ENCODE measurements at regions not wholly inside any gene's neighbourhood (a gene's known extent, or its start where the extent isn't known, plus 50 kb on each side); places are given as distances from the start of the nearest gene placed in this dataset.
"Not testable (repeated sequence)": the region's sequence is repeated elsewhere in the genome, so short reads cannot be mapped to it uniquely, and the experiment has no call there.

DNA sequence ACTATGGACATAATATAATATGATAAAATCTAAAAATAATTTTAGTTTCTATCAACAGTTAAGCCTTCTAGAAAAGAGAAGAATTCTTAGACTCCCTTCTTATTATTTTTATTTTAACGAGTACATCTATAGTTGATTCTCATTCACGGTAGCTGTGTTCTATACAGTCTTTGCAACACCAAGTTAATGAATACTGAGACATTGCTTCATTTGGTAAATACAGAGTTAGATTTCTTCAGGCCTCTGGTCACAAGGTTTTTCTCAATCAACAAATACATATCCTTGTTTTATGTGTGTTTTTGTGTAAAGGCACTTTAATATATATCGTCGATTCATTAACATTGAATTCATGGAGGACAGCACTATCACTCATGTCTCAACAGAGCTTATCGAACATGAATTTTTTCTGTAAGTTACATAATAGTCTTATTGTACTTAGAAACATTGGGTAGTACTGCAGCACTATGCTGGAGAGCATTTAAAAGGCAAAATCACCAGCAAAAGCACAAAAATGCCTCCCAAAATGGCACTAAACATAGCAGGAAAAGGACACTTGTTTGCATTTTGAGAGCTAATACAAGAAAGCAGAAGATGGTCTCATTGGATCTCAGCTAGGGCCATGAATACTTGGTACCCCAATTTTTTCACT lies 239.0 kb downstream of the FGF10 start:
- Mint-ChIP-seq H3K27me3 (no peaks in the 10 kb centered on the region), H3K9me3 (peaks cover 10% of the 10 kb centered on the region), H3K4me3 (no peak overlapping the region), H3K27ac (no peak overlapping the region), H3K36me3 (ENCODE audit: low read depth) (no peaks in the 10 kb centered on the region), H3K4me1 (ENCODE audit: low read depth) (no peaks in the 10 kb centered on the region)
- ChIA-PET POLR2A (no interaction called here), CTCF (no interaction called here)
- Histone ChIP-seq H3K4me1 (ENCODE audit: insufficient read depth, low read length) (no peaks in the 10 kb centered on the region), H3K36me3 (ENCODE audit: insufficient read depth, low read length) (no peaks in the 10 kb centered on the region), H3K9me3 (ENCODE audit: control insufficient read depth in 1 of 2, insufficient read depth in 1 of 2, low read length in 2 of 2) (peaks cover 0 to 11% of the 10 kb centered on the region in 2 experiments), H3K27me3 (ENCODE audit: control insufficient read depth in 1 of 2, insufficient read depth in 2 of 2, low read length in 2 of 2) (no peaks in the 10 kb centered on the region), H3K27ac (ENCODE audit: low read depth in 1 of 2, low read length in 2 of 2) (no peak overlapping the region), H3K4me3 (ENCODE audit: low read length) (no peak overlapping the region)
- TF ChIP-seq, protein P1, sequence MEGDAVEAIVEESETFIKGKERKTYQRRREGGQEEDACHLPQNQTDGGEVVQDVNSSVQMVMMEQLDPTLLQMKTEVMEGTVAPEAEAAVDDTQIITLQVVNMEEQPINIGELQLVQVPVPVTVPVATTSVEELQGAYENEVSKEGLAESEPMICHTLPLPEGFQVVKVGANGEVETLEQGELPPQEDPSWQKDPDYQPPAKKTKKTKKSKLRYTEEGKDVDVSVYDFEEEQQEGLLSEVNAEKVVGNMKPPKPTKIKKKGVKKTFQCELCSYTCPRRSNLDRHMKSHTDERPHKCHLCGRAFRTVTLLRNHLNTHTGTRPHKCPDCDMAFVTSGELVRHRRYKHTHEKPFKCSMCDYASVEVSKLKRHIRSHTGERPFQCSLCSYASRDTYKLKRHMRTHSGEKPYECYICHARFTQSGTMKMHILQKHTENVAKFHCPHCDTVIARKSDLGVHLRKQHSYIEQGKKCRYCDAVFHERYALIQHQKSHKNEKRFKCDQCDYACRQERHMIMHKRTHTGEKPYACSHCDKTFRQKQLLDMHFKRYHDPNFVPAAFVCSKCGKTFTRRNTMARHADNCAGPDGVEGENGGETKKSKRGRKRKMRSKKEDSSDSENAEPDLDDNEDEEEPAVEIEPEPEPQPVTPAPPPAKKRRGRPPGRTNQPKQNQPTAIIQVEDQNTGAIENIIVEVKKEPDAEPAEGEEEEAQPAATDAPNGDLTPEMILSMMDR (IDR thresholded peaks at IDR 0.05): no peak
- DNase-seq (no peak), ATAC-seq (ENCODE audit: poor library complexity) (no peak)
- intact Hi-C loops (cut with DNase I, micrococcal nuclease): no loop called here

DNA sequence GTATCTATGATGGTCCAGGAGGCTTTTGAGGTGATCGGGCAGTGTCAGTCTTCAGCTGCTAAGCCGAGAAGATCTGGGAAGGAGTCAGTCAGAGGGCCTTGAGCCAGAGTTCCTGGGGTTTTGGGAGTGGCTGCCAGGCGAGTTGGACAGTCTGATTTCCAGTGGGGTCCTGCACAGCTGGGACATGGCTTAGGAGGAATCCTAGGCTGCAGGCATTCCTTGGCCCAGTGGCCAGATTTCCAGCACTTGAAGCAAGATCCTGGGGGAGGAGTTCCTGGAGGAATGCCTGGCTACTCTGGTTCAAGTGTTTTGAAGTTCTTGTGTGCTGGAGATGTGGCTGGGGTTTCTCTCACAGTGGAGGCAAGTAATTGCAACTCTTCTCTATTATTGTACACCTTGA lies 271.3 kb downstream of the FGF10 start:
- not testable (repeated sequence) for H3K4me3 ChIP-seq (ENCODE audit: low read length)

GRCh38 chr5:44108232-44108631 lies 281.0 kb downstream of the FGF10 start:
- CTCF ChIA-PET: interaction anchor here (0.7 kb wide), 1 partner anchor 1718 kb away, joined by 3 read pairs; no protein-coding TSS in a partner anchor
- ATAC-seq (ENCODE audit: poor library complexity); H3K4me1 Mint-ChIP-seq (ENCODE audit: low read depth); H3K27ac Mint-ChIP-seq; H3K4me3 ChIP-seq (ENCODE audit: low read length); H3K4me3 Mint-ChIP-seq; DNase-seq; H3K27me3 Mint-ChIP-seq; POLR2A ChIA-PET; H3K27ac ChIP-seq (ENCODE audit: low read depth in 1 of 2, low read length in 2 of 2); intact Hi-C loops (cut with DNase I, micrococcal nuclease); H3K27me3 ChIP-seq (ENCODE audit: control insufficient read depth in 1 of 2, insufficient read depth in 2 of 2, low read length in 2 of 2); H3K36me3 ChIP-seq (ENCODE audit: insufficient read depth, low read length); H3K4me1 ChIP-seq (ENCODE audit: insufficient read depth, low read length); H3K36me3 Mint-ChIP-seq (ENCODE audit: low read depth): not testable (repeated sequence)
- H3K9me3 ChIP-seq (ENCODE audit: control insufficient read depth in 1 of 2, insufficient read depth in 1 of 2, low read length in 2 of 2): peaks cover 7 to 17% of the 10 kb centered on the region in 2 experiments
- peaks cover 18% of the 10 kb centered on the region for H3K9me3 Mint-ChIP-seq

More for the DNA sequence above, 271.3 kb downstream of the FGF10 start:
- H3K27me3 Mint-ChIP-seq; H3K36me3 ChIP-seq (ENCODE audit: insufficient read depth, low read length); H3K4me1 ChIP-seq (ENCODE audit: insufficient read depth, low read length); H3K27ac Mint-ChIP-seq; H3K4me3 Mint-ChIP-seq; ATAC-seq (ENCODE audit: poor library complexity); DNase-seq; H3K27me3 ChIP-seq (ENCODE audit: control insufficient read depth in 1 of 2, insufficient read depth in 2 of 2, low read length in 2 of 2); H3K4me1 Mint-ChIP-seq (ENCODE audit: low read depth); POLR2A ChIA-PET; H3K27ac ChIP-seq (ENCODE audit: low read depth in 1 of 2, low read length in 2 of 2); H3K9me3 Mint-ChIP-seq; intact Hi-C loops (cut with DNase I, micrococcal nuclease); CTCF ChIA-PET; H3K36me3 Mint-ChIP-seq (ENCODE audit: low read depth); H3K9me3 ChIP-seq (ENCODE audit: control insufficient read depth in 1 of 2, insufficient read depth in 1 of 2, low read length in 2 of 2): not testable (repeated sequence)

DNA sequence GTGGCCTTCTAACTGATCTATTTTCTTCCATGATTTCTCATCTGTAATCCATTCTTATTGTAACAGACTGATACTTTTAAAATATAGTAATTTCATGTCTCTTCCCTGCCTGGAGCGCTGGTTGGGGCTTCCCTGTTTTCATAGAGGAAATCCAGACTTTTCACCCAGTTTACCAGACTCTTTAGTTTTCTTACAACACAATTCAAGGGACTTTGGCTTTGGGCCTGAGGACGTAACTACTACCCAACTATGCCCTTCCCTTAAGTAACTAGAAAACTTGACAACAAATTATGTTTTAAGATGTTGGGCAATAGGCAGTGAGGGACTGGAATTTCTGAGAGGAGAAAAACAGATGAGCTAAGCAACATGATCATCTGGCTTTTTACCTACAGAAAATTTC lies 289.6 kb downstream of the FGF10 start:
- no peaks in the 10 kb centered on the region for H3K36me3 ChIP-seq (ENCODE audit: insufficient read depth, low read length)
- no peaks in the 10 kb centered on the region for H3K27me3 Mint-ChIP-seq
- H3K9me3 Mint-ChIP-seq: peaks cover 9% of the 10 kb centered on the region
- H3K4me3 Mint-ChIP-seq: no peak overlapping the region
- POLR2A ChIA-PET: no interaction called here
- no peaks in the 10 kb centered on the region for H3K4me1 Mint-ChIP-seq (ENCODE audit: low read depth)
- H3K36me3 Mint-ChIP-seq (ENCODE audit: low read depth): no peaks in the 10 kb centered on the region
- ATAC-seq (ENCODE audit: poor library complexity) (no peak), DNase-seq (no peak)
- TF ChIP-seq, protein P1 (IDR thresholded peaks at IDR 0.05): no peak
- H3K4me1 ChIP-seq (ENCODE audit: insufficient read depth, low read length): no peaks in the 10 kb centered on the region
- CTCF ChIA-PET: no interaction called here
- peaks cover 0 to 4% of the 10 kb centered on the region in 2 experiments for H3K9me3 ChIP-seq (ENCODE audit: control insufficient read depth in 1 of 2, insufficient read depth in 1 of 2, low read length in 2 of 2)
- intact Hi-C loops (cut with DNase I, micrococcal nuclease): no loop called here
- H3K27ac Mint-ChIP-seq: no peak overlapping the region
- no peak overlapping the region for H3K4me3 ChIP-seq (ENCODE audit: low read length)
- no peak overlapping the region for H3K27ac ChIP-seq (ENCODE audit: low read depth in 1 of 2, low read length in 2 of 2)
- H3K27me3 ChIP-seq (ENCODE audit: control insufficient read depth in 1 of 2, insufficient read depth in 2 of 2, low read length in 2 of 2): no peaks in the 10 kb centered on the region
